Adrenal gland (tissue), 5 donors: ENCODE measurements at regions not wholly inside any gene's neighbourhood (a gene's known extent, or its start where the extent isn't known, plus 50 kb on each side); places are given as distances from the start of the nearest gene placed in this dataset.

Experiments used
- CTCF ChIP-seq, 6 experiments: fragments of 450-650 bp in 4 of 6; fragments of 200-600 bp in 2 of 6; sonication (generic) in 1 of 6; IDR thresholded peaks; 1 replicate in 5 of 6; 2 replicates in 1 of 6; pipeline versions ENCODE4 v1.5.1 to v1.8.0; 2016 to 2021; ENCODE audit warnings: antibody characterized with exemption in 6 of 6, mild to moderate bottlenecking in 2 of 6, moderate library complexity in 1 of 6
- POLR2A ChIP-seq, 2 donors: fragments of 450-650 bp; IDR thresholded peaks; one replicate each; pipeline ENCODE4 v1.6.1; 2017; ENCODE audit warnings: antibody characterized with exemption in 2 of 2, mild to moderate bottlenecking in 2 of 2, moderate library complexity in 1 of 2
- donor health status: DM: no; HTN: no; CAD: no.

GRCh38 chr6:100210137-100211117 lies 216.4 kb upstream of the MCHR2 start:
- no peak for TF ChIP-seq CTCF (IDR thresholded peaks at IDR 0.05)
- TF ChIP-seq POLR2A (IDR thresholded peaks at IDR 0.05): no peak
